Duodenal mucosa (tissue), 2 donors: ENCODE measurements at regions not wholly inside any gene's neighbourhood (a gene's known extent, or its start where the extent isn't known, plus 50 kb on each side); places are given as distances from the start of the nearest gene placed in this dataset.

ENCODE experiments used
- H3K27ac ChIP-seq: one replicate; pipeline ENCODE4 v1.7.0; 2013; ENCODE audit warnings: low read depth, low read length
- H3K27me3 ChIP-seq, 2 donors: one replicate each; pipeline ENCODE4 v1.7.0; 2013; ENCODE audit warnings: low read length in 2 of 2, control low read depth in 1 of 2; ENCODE audit not compliant: insufficient read depth in 2 of 2, control insufficient read depth in 1 of 2
- H3K36me3 ChIP-seq, 2 donors: one replicate each; pipeline ENCODE4 v1.7.0; 2013; ENCODE audit warnings: low read length in 2 of 2, control low read depth in 1 of 2; ENCODE audit not compliant: insufficient read depth in 2 of 2, control insufficient read depth in 1 of 2
- H3K4me1 ChIP-seq, 2 donors: one replicate each; pipeline ENCODE4 v1.7.0; 2013; ENCODE audit warnings: low read length in 2 of 2, control low read depth in 1 of 2; ENCODE audit not compliant: insufficient read depth in 2 of 2, control insufficient read depth in 1 of 2
- H3K4me3 ChIP-seq, 2 donors: one replicate each; pipeline ENCODE4 v1.7.0; 2013; ENCODE audit warnings: low read length in 2 of 2, low read depth in 1 of 2
- H3K9ac ChIP-seq, 2 donors: one replicate each; pipeline ENCODE4 v1.7.0; 2013; ENCODE audit warnings: low read length in 2 of 2, low read depth in 1 of 2
- H3K9me3 ChIP-seq, 2 donors: one replicate each; pipeline ENCODE4 v1.7.0; 2013; ENCODE audit warnings: low read length in 2 of 2, control low read depth in 1 of 2; ENCODE audit not compliant: control insufficient read depth in 1 of 2

DNA sequence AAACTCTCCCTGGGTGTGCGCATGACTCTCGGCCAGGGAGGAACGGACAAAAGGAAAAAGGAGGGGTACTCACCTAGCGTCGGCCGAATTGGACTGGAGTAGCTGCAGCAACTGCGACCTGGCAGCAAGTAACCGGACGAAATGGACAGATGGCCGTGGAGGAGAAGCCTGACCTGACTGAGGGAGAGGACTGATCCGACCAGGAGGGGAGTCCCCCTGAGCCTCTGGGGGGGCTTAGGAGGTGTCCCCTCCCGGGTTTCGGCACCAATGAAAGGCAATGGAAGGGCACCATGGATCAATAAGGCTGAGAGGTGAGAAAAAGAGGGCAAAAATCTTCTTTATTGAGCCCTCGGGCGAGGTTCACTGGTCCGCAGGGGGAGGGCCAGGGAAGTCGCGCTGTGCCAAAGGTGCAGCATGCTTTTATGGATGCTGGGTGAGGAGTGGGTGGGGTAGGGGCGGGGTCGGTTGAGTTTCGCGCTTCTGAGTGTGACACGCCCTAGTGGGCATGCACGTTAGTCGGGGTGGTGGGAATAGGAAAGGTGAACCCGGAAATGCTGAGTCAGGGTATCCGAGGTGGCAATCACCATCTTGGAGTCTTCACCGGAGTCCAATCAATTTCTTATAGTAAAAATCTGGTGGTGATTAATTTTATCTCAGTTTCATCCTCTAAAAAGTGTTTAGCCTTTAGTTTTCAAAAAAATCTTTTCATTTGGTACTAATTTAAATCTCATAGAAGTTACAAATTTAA lies 638.5 kb upstream of the DPP6 start:
- Histone ChIP-seq H3K36me3 (no peaks in the 10 kb centered on the region), H3K27me3 (no peaks in the 10 kb centered on the region), H3K4me3 (no peak overlapping the region), H3K4me1 (no peaks in the 10 kb centered on the region), H3K9ac (no peak overlapping the region), H3K9me3 (peaks cover 6 to 27% of the 10 kb centered on the region in 2 donors), H3K27ac (no peak overlapping the region)

DNA sequence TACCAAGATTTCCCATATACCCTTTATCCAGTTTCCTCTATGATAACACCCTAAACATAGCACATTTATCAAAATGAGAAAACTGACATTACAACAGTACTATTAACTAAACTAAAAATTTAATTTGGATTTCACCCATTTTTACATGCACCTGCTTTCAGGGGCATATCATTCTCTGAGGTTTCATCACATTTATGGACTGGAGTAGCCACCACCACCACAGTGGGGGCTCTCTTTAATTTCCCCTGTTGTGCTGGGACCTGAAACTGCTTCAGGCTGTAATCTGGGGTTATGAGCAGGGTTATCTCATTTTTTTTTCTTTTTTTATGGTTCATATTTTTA lies 637.9 kb upstream of the DPP6 start:
- Histone ChIP-seq H3K27ac (no peak overlapping the region), H3K9me3 (peaks cover 6 to 24% of the 10 kb centered on the region in 2 donors)

DNA sequence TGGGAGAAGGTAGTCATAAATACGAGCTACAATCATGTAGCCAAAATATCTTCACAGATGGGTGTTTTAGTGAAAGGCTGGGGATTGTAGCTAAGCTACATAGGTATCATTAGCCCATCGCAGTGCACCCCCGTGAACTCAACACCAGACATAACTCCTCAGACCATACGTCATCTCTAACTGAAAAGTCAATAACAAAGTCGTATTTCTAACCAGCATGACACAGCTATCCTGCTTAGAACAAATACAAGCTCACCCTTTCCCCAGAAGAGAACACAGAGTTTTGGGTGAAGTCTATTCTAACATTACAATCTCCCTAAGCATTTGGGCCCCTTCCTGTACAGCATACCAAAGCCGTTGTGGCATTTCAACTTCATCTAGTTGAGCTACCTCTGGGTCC lies 636.6 kb upstream of the DPP6 start:
- no peaks in the 10 kb centered on the region for H3K36me3 ChIP-seq
- no peak overlapping the region for H3K27ac ChIP-seq
- no peak overlapping the region for H3K4me3 ChIP-seq
- H3K4me1 ChIP-seq: no peaks in the 10 kb centered on the region
- H3K9me3 ChIP-seq: peaks cover 6 to 19% of the 10 kb centered on the region in 2 donors
- H3K27me3 ChIP-seq: no peaks in the 10 kb centered on the region
- H3K9ac ChIP-seq: no peak overlapping the region

More for the DNA sequence above, 637.9 kb upstream of the DPP6 start:
- H3K4me3 ChIP-seq: no peak overlapping the region
- no peaks in the 10 kb centered on the region for H3K27me3 ChIP-seq
- H3K4me1 ChIP-seq: no peaks in the 10 kb centered on the region
- H3K36me3 ChIP-seq: no peaks in the 10 kb centered on the region
- no peak overlapping the region for H3K9ac ChIP-seq

DNA sequence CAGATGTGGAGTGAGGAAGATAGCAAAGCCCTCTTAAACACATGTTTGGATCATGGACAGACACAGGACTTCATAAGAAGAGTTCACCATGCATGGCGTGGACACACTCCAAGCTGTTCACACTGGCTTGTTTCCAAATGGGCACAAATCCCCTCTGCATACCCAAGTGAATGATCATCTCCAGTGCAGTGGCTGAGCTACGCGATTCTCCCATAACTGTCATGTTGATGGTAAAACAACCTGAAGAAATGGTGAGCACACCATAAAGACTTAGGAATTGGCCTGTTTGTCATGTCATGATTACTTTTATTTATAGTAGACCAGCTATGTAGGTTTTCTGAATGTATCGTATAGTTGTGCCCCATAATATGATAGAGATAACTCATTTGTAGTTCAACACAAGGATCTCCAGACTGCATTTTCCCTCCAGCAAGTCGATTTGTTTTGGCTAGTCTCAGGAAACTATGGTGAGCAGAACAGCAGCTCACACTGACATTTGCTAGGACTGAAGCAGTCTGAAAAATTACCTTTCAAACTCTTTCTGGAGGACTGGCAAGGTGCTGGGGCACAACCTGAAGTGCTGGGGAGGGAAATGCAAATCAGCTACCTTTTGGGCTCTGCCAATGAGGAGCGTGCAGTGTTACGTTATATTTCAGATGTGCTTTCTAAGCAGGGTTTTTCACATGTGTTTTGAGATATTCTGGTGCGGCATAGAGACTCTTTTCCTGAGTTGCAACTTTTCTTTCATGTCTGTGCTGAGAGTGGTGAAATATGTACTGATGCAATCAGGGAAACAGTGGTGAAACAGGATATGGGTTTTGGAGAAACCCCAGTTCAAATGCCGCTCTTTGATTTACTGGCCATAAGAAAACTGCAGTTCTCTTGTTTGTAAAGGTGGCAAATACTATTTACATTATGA lies 629.6 kb upstream of the DPP6 start:
- H3K36me3 ChIP-seq: no peaks in the 10 kb centered on the region
- H3K27me3 ChIP-seq: no peaks in the 10 kb centered on the region
- H3K9me3 ChIP-seq: peaks cover 0 to 11% of the 10 kb centered on the region in 2 donors
- no peak overlapping the region for H3K27ac ChIP-seq
- H3K4me3 ChIP-seq: no peak overlapping the region
- H3K4me1 ChIP-seq: no peaks in the 10 kb centered on the region
- H3K9ac ChIP-seq: no peak overlapping the region

DNA sequence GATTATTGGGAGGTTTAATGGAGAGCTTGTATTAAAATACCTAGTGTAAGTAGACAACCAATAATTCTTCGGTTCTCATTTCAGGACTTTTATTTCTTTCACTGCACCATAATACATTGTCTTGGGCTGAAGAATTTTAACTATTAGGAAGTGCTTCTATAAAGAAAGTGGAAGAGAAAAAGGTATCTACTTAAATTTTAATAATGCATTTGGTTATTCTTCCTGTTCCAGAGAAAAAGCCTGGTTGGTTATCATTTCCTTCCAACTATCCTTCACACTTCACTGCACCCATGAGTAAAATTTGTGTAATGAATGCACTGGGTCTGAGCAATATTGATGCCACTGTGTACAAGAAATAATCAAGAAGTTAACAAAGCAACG lies 629.0 kb upstream of the DPP6 start:
- H3K9me3 ChIP-seq: peaks cover 0 to 11% of the 10 kb centered on the region in 2 donors
- no peaks in the 10 kb centered on the region for H3K36me3 ChIP-seq
- no peak overlapping the region for H3K4me3 ChIP-seq
- no peak overlapping the region for H3K9ac ChIP-seq
- no peaks in the 10 kb centered on the region for H3K27me3 ChIP-seq
- H3K27ac ChIP-seq: no peak overlapping the region
- H3K4me1 ChIP-seq: no peaks in the 10 kb centered on the region

DNA sequence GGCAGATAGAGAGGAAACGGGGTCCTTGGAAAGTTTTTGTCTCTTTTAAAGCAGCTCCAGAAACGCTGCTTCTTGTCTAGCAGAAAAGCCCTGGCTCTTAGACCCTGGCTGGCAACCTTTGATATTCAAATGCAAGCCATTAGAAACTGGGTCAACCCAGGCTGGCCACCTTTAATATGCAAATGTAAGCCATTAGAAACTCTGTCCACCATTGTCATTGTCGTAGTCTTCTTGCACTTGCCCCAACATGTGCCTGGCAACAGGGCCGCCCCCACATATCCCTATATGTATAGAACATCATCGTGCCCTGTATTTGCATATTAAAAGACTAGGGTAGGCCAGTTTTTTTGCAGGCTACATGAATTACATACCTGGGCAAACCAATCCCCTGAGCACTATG lies 621.3 kb upstream of the DPP6 start:
- H3K9me3 ChIP-seq: peaks cover 8 to 12% of the 10 kb centered on the region in 2 donors
- H3K9ac ChIP-seq: no peak overlapping the region
- H3K27ac ChIP-seq: no peak overlapping the region
- H3K27me3 ChIP-seq: no peaks in the 10 kb centered on the region
- no peaks in the 10 kb centered on the region for H3K36me3 ChIP-seq
- no peak overlapping the region for H3K4me3 ChIP-seq
- H3K4me1 ChIP-seq: no peaks in the 10 kb centered on the region

DNA sequence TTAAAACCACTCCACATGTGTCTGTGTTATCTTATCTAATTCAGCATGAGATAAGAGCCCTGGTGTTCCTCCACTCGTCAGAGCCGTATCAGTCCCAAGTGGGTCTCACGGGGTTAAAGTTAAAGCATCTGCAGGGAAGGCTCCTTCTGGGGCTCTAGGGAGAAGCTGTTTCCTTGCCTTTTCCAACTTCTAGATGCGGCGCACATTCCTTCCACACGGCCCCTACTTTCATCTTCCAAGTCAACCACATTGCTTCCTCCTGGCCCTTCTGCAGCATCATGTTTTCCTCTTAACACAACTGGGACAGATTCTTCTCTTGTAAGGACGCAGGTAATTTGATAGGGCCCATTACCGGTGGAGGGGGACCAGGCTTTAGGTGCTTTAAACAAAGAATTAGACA lies 620.1 kb upstream of the DPP6 start:
- Histone ChIP-seq H3K4me3 (no peak overlapping the region), H3K4me1 (no peaks in the 10 kb centered on the region), H3K36me3 (no peaks in the 10 kb centered on the region), H3K9me3 (peaks cover 8 to 12% of the 10 kb centered on the region in 2 donors), H3K27ac (no peak overlapping the region), H3K27me3 (no peaks in the 10 kb centered on the region), H3K9ac (no peak overlapping the region)

DNA sequence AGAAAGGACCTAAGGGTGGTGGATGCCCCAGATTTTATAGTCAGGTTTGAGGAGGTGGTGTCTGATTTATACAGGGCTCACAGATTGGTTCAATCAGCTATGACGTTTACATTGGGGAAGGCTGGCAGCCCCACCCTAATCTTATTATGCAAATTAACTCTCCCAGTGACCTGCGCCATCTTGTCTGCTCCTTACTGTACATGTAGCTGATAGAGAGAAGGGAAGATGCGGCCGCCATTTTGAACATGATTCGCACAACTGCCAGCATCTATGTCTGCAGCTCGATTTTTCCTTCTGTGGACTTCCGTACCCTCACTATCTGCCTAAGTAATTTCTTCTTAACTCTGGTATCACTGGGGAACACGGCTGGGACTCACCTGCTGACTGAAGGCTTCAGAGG lies 619.0 kb upstream of the DPP6 start:
- no peaks in the 10 kb centered on the region for H3K4me1 ChIP-seq
- no peak overlapping the region for H3K4me3 ChIP-seq
- H3K27me3 ChIP-seq: no peaks in the 10 kb centered on the region
- H3K27ac ChIP-seq: no peak overlapping the region
- peaks cover 8 to 15% of the 10 kb centered on the region in 2 donors for H3K9me3 ChIP-seq
- no peak overlapping the region for H3K9ac ChIP-seq
- no peaks in the 10 kb centered on the region for H3K36me3 ChIP-seq

DNA sequence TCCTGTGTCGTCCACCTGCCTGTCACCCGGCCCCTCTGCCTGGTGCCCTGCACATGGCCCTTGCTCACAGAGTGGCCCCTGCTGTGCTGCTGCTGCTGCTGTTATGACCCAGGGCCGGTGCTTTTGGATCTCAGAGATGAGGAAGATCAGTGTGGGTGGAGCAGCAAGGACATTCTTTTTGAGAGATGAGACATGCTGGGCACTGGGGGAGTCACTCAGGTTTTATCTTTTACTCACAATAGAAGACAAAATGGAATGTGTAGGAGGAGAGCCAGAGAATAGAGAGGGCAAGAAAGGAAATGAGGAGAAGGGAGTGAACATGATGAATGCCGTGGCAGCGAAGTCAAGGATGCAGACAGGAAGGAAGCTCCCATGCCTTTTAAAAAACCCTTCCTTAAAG lies 611.5 kb upstream of the DPP6 start:
- Histone ChIP-seq H3K36me3 (no peaks in the 10 kb centered on the region), H3K9me3 (peaks cover 14 to 16% of the 10 kb centered on the region in 2 donors), H3K27ac (no peak overlapping the region), H3K9ac (no peak overlapping the region), H3K4me3 (no peak overlapping the region), H3K27me3 (no peaks in the 10 kb centered on the region), H3K4me1 (no peaks in the 10 kb centered on the region)

DNA sequence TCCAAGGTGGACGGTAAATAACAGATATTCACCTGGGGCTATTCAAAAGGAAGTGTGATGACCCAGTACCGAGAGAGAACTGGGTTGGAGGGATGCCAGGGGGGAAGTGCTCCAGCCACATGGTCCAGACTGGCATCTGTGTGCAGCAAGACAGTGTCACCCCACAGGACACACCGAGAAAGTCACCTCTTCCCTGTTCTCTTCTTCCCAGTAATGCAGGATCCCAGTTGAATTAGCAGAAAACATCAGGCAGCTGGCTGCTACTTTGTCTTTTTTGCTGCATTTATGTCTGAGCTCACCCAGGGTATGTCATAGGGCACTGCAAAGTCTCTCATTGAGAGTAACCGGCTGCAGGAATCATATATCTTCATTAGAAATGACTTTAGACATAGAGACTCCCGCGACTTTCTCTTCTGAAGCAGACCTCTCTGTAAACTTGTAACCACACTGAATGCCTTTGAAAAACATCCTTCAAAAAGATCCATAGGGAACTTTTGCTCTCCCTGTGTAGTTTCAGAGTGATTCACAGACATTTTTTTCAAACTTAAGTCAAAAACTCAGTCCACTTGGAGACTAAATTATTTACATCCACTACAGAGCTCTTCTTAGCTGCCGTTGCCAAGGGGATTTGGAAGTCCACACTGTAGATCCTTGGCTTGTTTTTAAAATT lies 609.0 kb upstream of the DPP6 start:
- Histone ChIP-seq H3K27me3 (no peaks in the 10 kb centered on the region), H3K27ac (no peak overlapping the region), H3K4me3 (no peak overlapping the region), H3K36me3 (no peaks in the 10 kb centered on the region), H3K9ac (no peak overlapping the region), H3K9me3 (peaks cover 14 to 15% of the 10 kb centered on the region in 2 donors), H3K4me1 (no peaks in the 10 kb centered on the region)
